ENCODE measurements at regions not wholly inside any gene's neighbourhood (a gene's known extent, or its start where the extent isn't known, plus 50 kb on each side); places are given as distances from the start of the nearest gene placed in this dataset.

GRCh38 chr14:98542316-98542715 is 729.7 kb downstream of the BCL11B start:
- TF ChIP-seq, protein P1, sequence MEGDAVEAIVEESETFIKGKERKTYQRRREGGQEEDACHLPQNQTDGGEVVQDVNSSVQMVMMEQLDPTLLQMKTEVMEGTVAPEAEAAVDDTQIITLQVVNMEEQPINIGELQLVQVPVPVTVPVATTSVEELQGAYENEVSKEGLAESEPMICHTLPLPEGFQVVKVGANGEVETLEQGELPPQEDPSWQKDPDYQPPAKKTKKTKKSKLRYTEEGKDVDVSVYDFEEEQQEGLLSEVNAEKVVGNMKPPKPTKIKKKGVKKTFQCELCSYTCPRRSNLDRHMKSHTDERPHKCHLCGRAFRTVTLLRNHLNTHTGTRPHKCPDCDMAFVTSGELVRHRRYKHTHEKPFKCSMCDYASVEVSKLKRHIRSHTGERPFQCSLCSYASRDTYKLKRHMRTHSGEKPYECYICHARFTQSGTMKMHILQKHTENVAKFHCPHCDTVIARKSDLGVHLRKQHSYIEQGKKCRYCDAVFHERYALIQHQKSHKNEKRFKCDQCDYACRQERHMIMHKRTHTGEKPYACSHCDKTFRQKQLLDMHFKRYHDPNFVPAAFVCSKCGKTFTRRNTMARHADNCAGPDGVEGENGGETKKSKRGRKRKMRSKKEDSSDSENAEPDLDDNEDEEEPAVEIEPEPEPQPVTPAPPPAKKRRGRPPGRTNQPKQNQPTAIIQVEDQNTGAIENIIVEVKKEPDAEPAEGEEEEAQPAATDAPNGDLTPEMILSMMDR (conservative IDR thresholded peaks at IDR 0.05): no peak
- no peak overlapping the region for H3K27ac ChIP-seq

- TF ChIP-seq, protein P1 (conservative IDR thresholded peaks at IDR 0.05): no peak
- H3K27ac ChIP-seq: no peak overlapping the region
Observed at GRCh38 chr14:98543074-98543473, 728.9 kb downstream of the BCL11B start.

- TF ChIP-seq, protein P1 (conservative IDR thresholded peaks at IDR 0.05): no peak
Observed at GRCh38 chr14:98544174-98544573, 727.8 kb downstream of the BCL11B start.

GRCh38 chr14:98545181-98545580 is 726.8 kb downstream of the BCL11B start:
- TF ChIP-seq, protein P1 (conservative IDR thresholded peaks at IDR 0.05): no peak
- H3K27ac ChIP-seq: no peak overlapping the region

More at GRCh38 chr14:98544174-98544573, 727.8 kb downstream of the BCL11B start:
- H3K27ac ChIP-seq: no peak overlapping the region

GRCh38 chr14:98548071-98548686 is 723.8 kb downstream of the BCL11B start:
- H3K27ac ChIP-seq: no peak overlapping the region
- TF ChIP-seq, protein P1 (conservative IDR thresholded peaks at IDR 0.05): no peak

- H3K27ac ChIP-seq: no peak overlapping the region
- TF ChIP-seq, protein P1 (conservative IDR thresholded peaks at IDR 0.05): no peak
Observed at GRCh38 chr14:98551028-98551427, 721.0 kb downstream of the BCL11B start.

GRCh38 chr14:98555440-98555839 is 716.6 kb downstream of the BCL11B start:
- no peak overlapping the region for H3K27ac ChIP-seq
- TF ChIP-seq, protein P1 (conservative IDR thresholded peaks at IDR 0.05): no peak
